Uterus (tissue), 2 donors: ENCODE measurements at regions not wholly inside any gene's neighbourhood (a gene's known extent, or its start where the extent isn't known, plus 50 kb on each side); places are given as distances from the start of the nearest gene placed in this dataset.

ENCODE experiments used
- CTCF ChIP-seq, 4 experiments: fragments of 200-600 bp in 2 of 4; fragments of 450-650 bp in 2 of 4; sonication (generic) in 2 of 4; IDR thresholded peaks; one replicate each; pipeline ENCODE4 v1.5.1; 2016 to 2019; ENCODE audit warnings: antibody characterized with exemption in 4 of 4, mild to moderate bottlenecking in 2 of 4, moderate library complexity in 1 of 4
- POLR2A ChIP-seq, 2 donors: fragments of 450-650 bp; IDR thresholded peaks; one replicate each; pipeline ENCODE4 v1.6.1; 2016; ENCODE audit warnings: antibody characterized with exemption in 2 of 2, mild to moderate bottlenecking in 1 of 2, moderate library complexity in 1 of 2

GRCh38 chr9:108367188-108367587 lies 488.6 kb downstream of the ACTL7B start:
- TF ChIP-seq CTCF (IDR thresholded peaks at IDR 0.05), result no peak
- TF ChIP-seq POLR2A (IDR thresholded peaks at IDR 0.05), result no peak
